Myocyte (in vitro differentiated cells): ENCODE measurements at regions not wholly inside any gene's neighbourhood (a gene's known extent, or its start where the extent isn't known, plus 50 kb on each side); places are given as distances from the start of the nearest gene placed in this dataset.
"Not testable (repeated sequence)": the region's sequence is repeated elsewhere in the genome, so short reads cannot be mapped to it uniquely, and the experiment has no call there.

ENCODE experiments used
- DNase-seq: peaks from one replicate; pipeline ENCODE4 v3.0.0-alpha.2; 2012; ENCODE audit warnings: low read depth

DNA sequence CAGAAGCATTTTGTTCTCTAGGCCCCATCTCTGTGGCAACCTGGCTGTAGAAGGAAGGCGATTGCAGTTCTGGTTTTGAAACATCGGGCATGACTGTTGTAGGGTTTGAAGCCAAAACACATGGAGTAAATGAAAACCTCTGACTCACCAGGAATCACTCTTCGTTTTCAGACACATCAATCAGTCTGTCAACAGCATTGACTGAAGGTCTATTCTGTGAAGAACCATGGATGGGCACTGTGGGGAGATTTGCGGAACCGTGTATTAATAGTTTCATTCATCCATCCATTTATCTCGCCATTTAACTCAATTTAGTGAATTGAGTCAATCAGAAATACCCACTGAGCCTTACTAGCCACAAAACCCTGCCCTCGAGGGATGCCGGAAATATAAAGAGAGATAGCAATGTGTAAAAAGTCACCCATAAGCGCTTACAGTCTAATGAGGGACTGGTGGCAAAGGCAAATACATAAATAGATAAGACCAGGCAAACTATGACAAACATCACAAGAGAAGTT, 364.6 kb upstream of the PROX1 start:
- DNase-seq = no peak

- DNase-seq = no peak
Observed at GRCh38 chr1:213623862-213624261, 363.9 kb upstream of the PROX1 start.

- DNase-seq = not testable (repeated sequence)
Observed at GRCh38 chr1:213636778-213637177, 351.0 kb upstream of the PROX1 start.

DNA sequence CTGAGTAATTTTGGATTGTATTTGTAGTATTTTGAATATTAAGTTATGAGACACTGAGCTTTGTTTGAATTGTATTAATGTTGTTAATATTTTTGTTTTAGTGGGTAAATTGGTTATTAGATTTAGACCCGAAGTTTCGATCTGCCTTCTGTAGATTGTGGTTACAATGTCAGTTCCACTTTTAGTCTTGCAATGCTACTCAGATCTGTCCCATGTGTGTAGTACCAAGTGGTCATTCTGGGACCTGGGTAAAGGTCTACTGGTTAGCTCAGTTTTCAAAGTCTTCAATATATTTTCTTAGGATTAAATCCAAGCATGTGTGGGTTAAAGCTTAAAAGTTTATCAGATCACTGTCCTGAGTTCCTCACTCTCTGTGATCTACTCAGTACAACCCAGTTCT, 346.5 kb upstream of the PROX1 start:
- DNase-seq = no peak

DNA sequence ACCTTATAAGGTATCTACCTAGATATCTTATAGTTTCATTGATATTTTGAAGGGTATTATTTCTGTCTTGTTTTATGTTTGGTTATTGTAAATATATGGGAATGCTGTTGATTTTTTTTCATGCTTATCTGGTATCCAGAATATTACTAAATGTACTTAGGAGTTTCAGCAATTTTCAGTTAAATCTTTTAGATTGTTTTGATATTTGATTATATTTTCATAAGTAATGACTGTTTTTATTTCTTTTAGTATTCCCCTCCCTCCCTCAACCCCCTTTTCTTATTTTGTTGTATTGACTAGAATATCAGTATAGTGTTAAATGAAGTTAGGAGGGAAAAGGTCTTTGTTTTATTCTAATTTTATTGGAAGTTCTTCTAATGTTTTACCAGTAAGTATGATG, 344.4 kb upstream of the PROX1 start:
- DNase-seq = no peak

- no peak for DNase-seq
Observed at GRCh38 chr1:213647864-213648650, 339.7 kb upstream of the PROX1 start.

DNA sequence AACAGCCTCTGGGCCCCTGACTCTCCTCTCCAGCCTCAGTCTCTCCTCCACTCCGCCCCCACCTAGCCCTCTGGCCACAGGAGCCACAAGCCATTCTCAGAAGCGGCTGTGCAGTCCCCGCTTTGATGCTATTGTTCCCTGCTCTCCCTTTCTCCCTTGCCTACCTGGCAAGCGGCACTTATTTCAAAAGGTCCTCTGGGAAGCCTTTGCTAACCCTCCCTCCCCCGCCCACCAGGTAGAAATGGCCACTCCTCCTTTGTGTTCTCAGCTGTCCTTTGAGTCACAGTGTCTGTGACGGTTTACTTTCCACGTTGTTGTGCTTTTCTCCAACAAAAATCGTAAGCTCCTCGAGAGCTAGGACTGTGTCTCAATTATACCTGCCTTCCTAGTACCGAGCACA, 338.4 kb upstream of the PROX1 start:
- no peak for DNase-seq

DNA sequence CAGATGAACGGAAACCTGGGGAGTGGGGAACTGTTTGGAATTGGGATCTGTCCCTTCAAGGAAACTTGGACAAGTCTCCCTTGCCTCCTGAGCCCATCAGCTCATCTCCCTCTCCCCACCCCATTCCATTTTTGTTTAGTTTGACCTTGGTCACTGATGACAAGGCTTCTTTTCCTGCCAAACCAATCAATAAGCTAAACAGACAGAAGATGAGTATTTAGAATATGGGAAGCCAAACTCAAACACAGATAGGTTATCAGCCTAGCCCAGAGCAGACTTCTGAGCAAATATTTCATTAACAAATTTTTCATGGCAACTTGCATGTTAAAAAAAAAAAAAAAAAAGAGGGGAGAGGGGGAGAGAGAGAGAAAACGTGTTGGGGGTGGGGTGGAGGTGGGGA, 337.2 kb upstream of the PROX1 start:
- no peak for DNase-seq

GRCh38 chr1:213651077-213651476, 336.7 kb upstream of the PROX1 start:
- DNase-seq = no peak

GRCh38 chr1:213652109-213652508, 335.7 kb upstream of the PROX1 start:
- no peak for DNase-seq

GRCh38 chr1:213656039-213656438, 331.7 kb upstream of the PROX1 start:
- no peak for DNase-seq

- no peak for DNase-seq
Observed at GRCh38 chr1:213656503-213656902, 331.3 kb upstream of the PROX1 start.

- no peak for DNase-seq
Observed at GRCh38 chr1:213657013-213657412, 330.8 kb upstream of the PROX1 start.

DNA sequence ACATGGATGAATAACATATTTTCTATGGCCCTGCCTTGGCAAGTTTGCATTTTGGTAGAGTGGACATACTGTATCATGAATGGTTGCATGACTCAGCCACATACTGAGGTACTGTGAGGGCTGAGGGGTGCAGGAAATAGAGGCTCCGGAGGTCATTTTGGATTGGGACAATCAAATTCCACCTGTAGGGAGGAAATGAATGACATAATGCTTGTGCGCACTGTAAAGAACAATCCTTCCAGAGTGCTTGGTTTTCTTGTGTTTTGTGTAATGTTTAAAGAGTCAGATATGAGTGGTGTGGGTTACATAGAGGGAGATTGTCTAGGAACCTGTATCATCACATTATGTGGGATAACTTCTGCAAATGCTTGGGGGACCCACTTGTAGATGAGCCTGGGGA, 329.9 kb upstream of the PROX1 start:
- DNase-seq = no peak

GRCh38 chr1:213658457-213658856, 329.3 kb upstream of the PROX1 start:
- no peak for DNase-seq

GRCh38 chr1:213659580-213660547, 327.9 kb upstream of the PROX1 start:
- no peak for DNase-seq

DNA sequence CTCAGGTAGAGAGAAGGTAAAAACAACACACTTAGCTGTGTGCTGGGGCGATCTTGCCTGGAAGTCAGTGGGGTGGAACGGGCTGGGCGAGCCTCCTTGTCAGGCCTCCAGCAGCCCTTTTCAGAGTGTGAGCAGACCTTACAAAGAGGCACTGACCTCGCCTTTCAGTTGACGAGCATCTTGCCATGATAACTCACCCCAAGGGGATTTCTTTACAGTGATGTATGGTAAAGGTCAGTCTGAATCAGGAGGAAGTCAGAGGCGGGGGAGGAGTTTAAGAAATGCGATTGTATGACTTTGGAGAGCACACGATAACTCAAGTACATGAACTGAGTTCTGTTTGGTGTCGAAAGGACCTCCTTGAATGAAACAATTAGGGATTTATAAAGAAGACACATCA, 326.5 kb upstream of the PROX1 start:
- DNase-seq = no peak

GRCh38 chr1:213666113-213666512, 321.7 kb upstream of the PROX1 start:
- no peak for DNase-seq

GRCh38 chr1:213666922-213667321, 320.9 kb upstream of the PROX1 start:
- no peak for DNase-seq

GRCh38 chr1:213669512-213669911, 318.3 kb upstream of the PROX1 start:
- DNase-seq = no peak

DNA sequence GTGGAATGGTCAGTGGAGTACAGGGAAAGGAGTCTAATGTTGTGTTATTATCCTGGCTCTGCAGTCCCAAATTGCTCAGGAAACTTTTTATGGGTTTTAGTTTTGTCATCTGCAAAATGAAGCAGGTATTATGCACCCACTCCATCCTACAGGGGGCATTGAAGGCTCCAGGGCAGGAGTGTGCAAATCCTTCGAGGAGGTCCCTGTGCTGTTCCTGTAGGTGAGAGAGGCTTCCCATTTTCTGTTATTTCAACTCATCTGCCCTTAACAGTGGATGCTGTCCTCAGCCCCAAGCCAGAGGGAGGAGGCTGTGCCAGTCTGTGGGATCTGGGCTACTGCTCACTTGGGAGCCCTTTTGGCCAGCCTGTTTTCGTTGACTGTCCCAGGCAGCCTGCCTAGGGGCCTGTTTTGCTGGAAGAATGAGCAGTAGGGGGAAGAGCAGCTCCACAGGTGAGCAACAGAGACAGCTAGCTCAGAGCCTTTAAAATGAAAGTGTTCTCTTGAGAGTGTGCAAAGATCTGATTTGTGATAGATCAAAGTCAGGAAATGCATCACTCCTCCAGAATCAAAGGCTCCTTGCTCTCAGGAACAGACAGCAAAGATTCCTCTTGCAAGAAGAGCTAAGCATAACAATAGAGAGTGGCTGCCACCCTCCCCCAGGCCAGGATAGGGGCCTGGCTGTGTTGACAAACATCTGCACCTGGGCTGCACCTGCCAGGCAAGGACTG, 317.6 kb upstream of the PROX1 start:
- no peak for DNase-seq

DNA sequence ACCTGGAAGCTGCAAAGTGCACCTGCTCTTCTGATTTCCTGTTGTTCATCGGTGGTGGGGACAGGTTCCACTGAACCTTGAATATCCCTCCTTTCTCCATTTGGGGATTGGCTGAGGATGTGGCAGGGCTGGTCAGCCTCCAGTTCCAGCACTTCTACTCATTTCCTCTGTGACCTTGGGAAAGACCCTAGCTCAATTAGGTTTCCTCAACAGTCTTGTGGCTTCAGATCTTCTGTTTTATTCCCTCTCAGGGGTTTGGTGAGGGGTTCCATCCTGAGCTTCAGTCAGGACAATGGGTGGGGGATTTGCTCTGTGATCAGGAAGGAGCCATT, 317.1 kb upstream of the PROX1 start:
- DNase-seq = no peak
